T-helper 22 cell (primary cell): ENCODE measurements at regions not wholly inside any gene's neighbourhood (a gene's known extent, or its start where the extent isn't known, plus 50 kb on each side); places are given as distances from the start of the nearest gene placed in this dataset.

Experiments
- DNase-seq: peaks from one replicate; pipeline ENCODE4 v3.0.0-alpha.2; 2020; ENCODE audit warnings: low read depth

DNA sequence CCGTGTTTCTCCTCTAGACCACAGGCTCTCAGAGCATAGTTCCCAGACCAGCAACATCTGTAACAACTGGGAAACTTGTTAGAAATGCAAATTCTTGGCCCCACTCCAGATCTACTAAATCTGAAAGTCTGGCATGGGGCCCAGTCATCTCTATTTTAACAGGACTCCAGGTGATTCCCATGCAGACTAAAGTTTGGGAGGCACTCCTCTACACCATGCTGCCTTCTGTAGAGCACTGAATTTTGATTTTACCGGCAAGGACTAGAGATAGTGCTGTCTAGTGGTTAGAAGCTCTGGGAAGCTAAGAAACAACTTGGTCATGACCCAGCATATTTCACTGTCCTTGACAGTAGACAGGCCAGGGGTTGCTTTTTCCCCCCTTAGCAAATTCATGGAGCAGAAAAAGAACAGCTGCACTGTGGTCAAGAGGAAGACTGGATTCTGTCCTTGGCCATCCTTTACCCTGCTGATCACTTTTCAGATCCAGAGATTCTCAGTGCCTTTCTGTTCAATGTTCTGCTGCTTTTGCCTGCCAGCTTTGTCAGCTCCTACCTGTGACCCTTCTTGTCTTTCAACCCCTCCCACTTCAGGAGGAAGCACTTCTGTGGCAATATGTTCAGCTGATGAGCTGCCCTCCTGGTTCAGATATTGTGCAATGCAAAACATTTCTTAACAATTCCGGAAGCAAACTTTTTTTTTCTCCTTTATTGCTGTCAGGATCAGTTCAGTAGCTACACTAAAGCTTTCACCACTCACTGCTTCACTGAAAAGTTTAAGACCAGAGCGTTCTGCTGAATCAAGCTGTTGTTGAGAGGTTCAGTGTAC is 133.8 kb upstream of the NUDT4 start:
- no peak for DNase-seq

DNA sequence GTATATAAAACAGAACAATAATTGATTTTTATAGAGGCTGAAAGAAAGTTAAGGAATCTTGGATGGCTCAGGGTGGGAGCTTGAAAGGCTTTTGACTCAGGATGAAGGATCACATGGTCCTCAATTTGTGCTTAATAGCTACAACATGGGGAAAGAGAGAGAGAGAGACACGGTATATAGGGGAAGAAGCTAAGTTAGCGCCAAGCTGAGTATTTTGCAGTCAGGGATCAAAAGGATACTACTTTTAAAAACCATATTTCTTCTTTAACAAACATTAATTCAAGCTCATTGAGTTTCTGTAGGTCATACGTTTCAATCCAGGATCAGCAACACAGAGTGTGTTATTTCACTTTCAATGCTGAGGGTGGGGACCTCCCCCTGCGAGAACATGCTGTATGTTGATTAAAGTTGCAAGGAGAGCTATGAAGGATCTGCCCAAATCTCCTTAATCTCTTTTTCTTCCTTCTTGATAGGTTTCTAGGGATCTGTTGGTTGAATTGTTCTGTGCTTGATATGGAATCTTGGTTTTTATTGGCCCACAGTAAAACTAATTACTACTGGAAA is 133.1 kb upstream of the NUDT4 start:
- no peak for DNase-seq

DNA sequence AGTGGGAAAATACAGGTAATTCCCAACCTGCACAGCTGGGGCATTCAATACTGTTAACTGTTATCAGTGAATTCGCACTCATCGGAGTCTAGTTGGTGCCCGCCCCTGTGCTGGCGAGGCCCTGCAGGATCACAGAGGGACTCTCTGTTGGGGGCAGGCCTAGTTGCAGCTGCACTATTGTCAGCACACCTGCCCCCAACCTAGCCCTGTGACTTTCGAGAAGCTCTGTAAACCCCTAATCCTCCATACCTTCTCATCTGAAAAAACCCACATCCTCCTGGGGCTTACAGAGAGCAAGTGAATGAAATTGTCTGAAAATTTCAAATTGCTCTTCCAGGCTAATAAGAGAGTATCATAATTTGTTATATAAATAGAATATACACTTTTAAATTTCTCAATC is 132.2 kb upstream of the NUDT4 start:
- DNase-seq = no peak

DNA sequence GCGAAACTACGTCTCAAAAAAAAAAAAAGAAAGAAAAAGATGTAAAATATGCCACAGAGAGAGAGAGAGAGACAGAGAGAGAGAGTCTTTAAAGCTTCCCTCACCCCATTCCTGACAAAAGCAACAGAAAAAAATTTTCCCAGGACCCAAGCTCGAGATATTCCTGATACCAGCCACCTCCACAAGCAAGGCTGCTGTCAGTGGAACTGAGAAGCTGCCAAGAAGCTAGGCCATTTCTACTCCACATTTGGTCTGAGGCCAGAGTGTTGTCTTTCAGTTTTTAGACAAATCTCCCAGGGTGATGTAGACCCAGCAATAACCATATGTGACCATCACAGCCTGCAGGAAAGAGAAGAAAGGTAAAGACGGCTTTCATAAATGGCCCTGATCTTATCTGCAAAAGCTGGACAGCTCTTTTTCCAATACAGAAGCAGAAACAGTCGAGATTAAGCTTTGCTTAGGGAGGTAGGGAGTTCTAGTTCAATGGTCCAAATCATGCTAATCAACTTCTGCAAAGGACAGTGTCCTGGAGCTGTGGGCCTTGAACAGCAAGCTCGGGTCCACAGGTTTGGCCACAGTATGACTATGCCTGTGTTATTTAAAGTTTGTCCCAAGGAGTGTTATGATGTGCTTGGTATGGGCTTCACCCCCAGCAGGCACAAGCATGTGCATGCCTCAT is 130.3 kb upstream of the NUDT4 start:
- no peak for DNase-seq

DNA sequence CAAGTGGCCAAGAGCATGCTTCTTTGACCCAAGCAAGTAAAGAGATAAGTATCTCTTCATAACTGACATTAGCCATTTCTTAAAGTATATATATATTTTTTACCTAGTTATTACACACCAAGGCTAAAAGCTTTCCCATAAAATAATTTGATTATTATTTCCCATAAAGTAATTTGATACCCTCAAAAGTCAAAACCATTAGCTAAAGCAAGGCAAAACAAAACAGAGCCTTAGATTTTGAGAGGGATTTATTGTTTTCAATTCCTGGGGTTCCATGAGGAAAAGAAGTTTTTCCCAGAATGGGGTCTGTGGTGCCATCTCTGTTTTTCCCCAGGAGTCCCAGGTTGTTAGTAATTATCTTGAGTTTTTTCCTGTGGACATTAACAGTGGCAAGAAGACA is 125.5 kb upstream of the NUDT4 start:
- no peak for DNase-seq

DNA sequence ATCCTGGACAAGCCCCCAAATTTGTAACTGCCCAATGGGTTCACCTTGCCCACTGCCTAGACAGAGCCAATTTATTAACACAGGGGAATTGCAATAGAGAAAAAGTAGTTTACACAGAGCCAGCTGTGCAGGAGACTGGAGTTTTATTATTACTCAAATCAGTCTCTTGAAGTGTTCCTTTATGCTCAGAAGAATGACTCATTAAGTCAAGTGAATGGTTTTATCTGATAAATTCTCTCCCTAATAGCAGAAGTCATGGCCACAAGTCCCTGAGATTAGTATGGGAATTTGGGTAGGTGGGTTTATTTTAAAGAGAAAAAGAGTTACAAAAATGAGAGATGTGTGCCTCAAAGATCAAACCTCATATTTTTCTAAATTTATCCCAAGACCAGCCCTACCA is 122.8 kb upstream of the NUDT4 start:
- DNase-seq = no peak

DNA sequence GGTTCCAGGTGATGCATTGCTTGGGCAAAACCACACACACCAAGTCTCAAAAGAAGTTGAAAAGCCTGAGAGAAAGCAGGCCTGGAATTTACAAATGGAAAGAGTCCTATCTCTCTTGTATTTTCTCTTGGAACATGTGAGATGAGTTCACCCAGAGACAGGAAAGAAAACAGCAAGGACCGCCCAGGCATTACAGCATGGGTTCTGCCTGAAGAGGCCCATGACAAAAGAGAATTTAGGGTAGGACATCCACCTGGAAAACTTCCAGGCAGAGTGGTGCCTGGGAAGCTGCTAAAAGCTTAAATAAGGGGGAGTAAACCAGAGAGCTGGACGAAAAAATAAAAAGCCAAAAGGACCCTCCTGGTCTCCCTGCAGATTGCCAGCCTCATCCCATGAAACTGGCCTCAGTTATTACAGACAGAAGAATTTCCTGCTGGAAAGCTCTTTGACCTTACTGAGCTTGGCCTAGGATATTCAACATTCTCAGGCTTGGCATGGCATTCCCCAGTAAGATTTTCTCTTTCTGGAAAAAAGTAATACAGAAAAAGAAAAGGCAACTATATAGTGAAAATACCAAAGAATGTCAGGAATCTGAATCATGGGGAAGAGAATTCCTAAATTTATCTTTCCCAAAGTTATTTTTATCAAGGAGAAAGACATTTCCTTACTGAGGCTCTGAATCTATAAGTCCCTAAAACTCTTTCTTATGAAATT is 121.3 kb upstream of the NUDT4 start:
- DNase-seq = no peak

DNA sequence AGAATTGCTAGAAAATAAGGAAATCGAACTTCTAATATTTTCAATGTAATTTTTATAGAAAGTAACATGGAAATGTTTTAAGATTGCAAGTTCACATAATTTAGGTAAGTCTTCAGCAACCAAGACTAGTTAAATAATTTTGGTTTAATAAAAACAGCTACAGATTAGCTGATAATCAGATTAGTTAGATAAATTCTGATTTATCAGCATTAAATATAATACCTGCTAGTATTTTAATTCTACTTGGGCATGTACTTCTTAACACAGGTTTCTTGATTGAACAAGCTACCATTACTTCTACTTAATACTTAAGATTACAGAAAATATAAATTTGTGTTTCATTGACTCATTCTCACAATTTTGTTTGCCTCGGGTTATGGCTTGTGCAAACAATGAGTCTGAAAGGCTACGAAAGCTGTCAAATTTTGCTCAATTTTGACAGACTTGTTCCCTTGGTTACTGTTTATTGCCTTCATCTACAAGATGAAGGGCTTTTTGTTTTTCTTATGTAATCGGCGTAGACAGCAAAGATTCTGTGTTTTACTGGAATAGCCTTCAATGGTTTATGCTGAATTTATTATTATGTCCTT is 116.1 kb upstream of the NUDT4 start:
- DNase-seq = no peak

DNA sequence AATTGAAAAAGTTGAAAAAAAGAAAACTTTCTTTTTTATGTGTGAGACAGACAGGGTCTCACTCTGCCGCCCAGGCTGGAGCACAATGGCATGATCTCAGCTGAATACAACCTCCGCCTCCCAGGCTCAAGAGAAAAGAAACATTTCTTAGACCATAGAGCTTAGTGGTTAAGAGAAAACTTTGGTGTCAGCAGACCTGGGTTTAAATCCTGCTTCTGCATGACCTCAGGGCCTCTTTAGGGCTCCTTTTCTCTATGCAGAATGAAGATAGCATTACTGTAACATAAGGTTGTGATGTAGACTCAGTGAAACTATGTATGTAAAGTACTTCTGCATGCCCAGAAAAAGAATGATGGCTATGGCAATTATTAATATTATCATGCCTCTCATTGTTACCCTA is 104.7 kb upstream of the NUDT4 start:
- no peak for DNase-seq

DNA sequence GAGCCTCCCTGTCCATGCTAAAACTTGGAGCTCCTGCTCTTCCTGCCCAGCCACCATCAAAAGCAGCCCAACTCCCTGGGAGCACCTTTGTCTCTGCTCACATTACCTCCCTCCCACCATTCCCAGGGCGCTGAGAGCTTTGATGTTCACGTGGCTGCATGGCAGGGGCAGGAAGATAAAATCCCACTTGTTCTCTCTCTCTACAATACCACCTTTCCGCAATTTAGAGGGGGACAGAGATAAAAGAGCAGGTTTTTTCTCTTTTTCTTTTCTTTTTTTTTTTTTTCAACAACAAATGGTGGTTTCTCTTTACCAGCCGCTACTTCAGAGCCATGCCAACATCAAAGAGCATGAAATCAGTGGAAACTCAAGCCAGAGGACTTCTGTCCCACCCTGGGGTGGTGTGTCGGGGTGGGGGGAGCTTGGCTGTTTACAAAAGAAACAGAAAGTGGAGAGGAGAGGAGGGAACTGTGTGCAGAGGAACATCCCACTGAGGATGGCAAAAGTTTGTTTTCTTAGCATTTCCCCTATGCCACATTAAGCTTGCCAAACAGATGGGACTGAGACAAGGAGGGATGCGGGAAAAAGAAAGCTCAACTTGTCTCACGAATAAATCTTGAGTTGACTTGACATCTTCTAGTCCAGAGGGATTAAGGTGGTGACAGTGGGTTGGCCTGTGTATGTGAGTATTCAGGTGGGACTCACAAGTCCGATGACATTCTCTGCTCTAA is 103.7 kb upstream of the NUDT4 start:
- no peak for DNase-seq

DNA sequence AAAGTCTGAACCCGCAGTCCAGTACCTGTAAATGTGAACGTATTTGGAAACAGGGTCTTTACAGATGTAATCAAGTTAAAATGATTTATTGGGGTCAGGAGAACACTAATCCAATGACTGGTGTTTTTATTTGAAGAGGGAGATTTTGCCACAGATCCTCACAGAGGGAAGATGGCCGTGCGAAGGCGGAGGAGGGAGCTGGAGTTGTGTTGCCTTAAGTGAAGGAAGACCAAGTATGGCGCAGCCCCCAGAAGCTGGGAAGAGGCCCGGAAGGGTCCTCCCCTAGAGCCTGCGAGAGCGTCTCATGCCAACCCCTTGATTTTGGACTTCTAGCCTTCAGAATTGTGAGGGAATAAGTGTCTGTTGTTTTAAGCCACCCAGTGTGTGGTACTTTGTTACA is 102.8 kb upstream of the NUDT4 start:
- no peak for DNase-seq

DNA sequence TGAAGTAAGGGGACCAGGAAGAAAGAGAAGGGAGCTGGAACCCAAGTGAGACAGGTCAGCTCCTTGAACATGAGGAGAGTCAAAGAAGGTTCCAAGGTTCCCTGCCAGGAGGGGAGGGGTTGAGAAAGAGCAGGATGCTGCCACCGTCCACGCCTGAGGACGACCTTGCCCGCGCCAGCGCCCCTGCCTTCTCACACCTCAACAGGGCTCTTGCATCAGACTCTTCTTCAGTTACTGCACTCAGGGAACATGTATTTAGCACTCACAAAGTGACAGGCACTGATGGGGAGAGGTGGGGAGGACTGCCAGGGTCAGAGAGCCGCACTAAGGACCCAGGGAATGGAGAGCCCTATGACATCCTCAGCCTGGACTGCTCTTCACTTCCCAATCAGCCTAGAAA is 102.1 kb upstream of the NUDT4 start:
- no peak for DNase-seq

DNA sequence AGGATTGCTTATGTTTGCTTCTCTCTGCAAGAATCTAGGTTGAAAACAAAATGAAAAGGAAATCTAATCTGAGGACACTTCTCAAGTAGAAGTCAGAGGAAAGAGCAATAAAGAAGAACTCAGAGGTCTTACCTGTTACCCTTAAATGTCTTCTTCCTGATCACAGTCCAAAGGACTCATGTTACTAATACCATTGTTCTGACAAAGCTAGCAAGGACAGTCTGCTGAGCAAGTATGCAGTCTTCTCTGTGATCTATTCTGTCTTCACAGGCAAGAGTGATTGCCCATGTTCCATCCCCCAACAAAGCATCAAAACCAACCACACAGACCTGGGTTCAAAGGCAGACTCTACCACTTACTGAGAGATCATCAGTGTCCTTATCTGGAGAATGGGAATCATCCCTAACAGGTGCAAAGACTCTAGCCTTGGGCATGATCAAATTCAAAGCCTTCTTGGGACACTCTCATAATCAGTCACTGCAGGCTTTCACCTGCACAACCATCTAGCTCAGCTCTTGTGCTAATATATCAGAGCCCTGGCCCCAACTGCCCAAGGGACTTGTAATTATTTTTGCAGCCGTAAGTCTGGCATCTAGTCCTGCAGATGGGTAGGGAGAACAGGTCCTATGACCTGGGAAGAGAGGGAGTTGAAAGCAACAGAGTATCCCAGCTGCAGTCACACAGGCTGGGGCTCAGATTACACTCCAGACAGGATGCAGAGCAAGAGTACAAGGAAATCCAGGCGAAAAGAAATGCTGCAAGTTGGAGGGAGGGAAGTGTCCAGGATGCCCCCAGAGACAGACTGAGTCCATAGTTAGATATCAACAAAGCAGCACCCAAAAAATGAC is 97.9 kb upstream of the NUDT4 start:
- DNase-seq = no peak

DNA sequence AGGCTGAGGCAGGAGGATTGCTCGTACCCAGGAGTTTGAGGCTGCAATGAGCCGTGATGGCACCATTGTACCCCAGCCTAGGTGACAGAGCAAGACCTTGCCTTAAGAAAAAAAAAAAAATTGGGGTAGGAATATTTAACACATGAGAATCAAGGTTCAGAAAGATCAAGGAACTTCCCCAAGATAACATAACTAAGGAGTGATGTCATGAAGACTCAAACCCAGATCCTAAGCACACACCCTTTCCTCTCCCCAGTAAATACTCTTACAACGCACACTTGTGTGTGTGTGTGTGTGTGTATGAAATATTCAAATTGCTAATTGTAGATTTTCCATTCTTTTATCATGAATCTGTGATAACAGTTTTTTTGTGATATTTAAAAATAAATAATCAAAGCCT is 90.6 kb upstream of the NUDT4 start:
- no peak for DNase-seq

DNA sequence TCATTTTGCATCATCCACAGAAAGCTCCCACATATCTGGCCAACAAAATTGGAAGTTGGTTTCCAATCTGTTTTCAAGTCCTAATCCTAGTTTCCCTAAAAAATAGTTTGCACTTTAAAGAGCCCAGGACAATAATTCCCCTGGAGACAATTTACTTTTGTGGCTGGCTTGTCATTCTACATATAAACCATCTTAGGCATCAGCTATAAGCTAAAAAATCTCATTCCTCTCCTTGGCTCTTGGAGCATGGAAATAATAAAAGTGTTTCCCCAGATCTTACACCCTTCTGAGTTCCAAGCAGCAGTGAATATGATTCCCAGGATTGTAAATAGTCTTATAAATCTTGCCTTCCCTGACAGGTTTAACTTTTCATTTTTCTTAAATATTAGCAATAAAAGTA is 89.1 kb upstream of the NUDT4 start:
- DNase-seq = no peak

DNA sequence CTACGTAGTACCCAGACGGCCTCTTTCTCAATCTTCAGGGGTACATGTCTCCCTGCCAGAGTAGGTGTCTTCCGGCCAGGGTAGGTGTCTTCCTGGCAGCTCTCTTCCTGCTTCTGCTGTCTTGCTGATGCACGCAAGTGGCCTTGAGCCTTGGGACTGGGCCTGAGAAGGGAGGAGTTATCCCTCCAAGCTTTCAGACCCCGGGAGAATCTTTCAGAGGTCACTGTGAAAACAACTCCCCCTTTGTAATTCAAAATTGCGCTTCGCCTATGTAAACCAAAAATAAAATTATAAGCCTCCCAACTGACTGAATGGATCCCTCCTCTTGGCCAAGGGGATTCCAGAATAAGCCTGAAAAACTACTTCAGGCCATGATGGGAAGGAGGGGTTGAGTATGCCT is 87.3 kb upstream of the NUDT4 start:
- no peak for DNase-seq

DNA sequence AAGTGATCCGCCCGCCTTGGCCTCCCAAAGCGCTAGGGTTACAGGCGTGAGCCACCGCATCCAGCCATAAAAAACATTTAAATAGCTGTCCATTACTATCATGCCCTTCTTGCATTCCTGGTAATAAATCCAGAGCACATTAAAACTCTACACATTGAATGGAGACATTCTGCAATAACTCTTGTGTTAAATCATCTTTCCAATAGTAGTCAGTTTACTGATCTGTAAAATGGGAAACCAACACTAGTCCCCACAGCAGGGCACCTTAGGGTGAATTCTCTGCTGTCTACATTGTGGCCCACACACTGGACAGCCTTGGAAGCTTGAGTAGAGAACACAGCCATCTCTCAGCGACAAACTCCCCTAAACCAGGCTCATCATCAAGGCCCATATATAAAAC is 85.5 kb upstream of the NUDT4 start:
- no peak for DNase-seq

DNA sequence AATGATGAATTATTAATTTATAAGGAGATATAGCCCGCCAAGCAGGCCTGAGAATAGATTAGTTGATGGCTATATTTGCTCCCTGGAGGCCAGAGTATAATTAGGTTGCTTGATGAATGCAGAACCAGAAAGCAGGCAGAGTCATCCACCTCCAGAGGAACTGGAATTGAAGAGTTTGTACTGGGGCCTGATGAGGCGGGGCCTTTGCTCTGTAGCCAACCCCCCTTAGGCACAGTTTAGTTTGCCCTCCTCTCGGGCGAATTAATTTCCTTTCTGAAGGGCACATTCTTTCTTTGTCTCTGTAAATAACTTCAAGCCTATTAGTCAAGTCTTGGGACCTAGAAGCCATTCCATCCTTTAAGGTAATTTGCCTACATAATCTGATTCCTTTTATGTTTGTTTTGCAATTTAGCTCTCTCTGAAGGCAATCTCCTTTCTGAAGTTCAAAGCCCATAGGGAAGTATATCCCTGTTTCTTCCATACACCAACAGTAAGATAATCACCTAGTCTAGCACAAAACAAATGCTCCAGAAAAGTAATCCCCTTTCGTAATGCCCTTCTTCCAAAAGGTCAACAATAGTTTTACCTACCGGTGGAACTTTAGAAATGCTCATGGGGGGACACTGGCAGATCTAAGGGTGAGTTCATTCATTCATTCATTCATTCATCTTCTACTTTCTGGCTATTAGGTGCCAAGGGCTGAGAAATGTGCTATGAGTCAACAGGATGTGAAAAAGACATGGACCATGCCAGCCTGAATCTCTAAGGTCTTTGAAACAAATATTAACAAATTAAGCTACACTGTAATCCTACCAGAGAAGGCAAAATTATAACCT is 84.8 kb upstream of the NUDT4 start:
- DNase-seq = no peak

DNA sequence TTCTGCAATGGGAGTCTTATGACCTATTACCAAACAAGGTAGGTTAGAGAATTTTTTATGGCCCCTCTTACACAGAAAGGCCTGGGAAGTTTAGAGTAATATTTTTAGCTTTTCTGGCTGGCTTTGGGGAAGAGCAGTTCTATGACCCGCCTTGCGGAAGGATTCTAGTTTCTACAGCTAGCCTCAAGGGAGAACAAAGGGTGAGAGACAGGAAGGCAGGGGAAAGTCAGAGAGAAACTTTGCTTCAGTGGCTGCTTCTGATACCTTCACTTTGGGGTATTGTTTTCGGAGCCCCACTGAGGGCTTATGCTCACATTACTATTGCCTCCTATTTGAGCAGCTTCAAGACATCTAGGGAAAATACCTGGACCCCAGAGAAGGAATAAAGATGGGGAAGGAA is 80.7 kb upstream of the NUDT4 start:
- no peak for DNase-seq

DNA sequence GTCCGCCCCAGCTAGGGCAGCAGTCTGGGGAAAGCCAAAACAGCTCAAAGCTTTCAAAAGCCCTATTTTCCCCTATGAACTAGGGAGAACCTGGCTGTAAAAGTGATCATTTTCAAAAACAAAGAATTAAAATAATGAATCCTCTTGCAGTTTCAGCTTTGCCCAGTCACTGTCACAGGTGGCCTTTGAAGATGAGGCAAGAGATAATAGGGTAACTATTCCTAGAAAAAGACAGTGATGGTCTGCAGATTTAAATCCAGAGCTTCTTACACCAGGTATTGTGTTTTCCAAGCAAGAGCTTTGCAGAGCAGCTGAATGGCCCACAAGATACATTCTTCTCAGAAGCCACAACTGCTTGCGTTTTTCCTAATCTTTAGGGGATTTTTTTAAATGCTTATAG is 80.2 kb upstream of the NUDT4 start:
- no peak for DNase-seq
